SK-N-SH (cell line): ENCODE measurements at regions not wholly inside any gene's neighbourhood (a gene's known extent, or its start where the extent isn't known, plus 50 kb on each side); places are given as distances from the start of the nearest gene placed in this dataset.

Source experiments
- CTCF ChIA-PET: fragments of 300-600, 350-600 bp; formaldehyde crosslinking; extraction: SDS; loops from one replicate; lab custom pipeline; 2021; lab: Yijun Ruan, JAX
- POLR2A ChIA-PET: fragments of 350-600 bp; sonication (Branson Sonifier 250); formaldehyde crosslinking; extraction: SDS; loops from one replicate; lab custom pipeline; 2020; ENCODE audit warnings: antibody characterized with exemption, inconsistent platforms; lab: Yijun Ruan, JAX
- DNase-seq: peaks from one replicate; pipeline ENCODE4 v3.0.0; 2012
- H2AFZ ChIP-seq: fragments of 200-600 bp; sonication (generic); 2 replicates; pipeline ENCODE4 v1.8.1; 2016; ENCODE audit warnings: antibody characterized with exemption, mild to moderate bottlenecking, low read depth
- H3F3A ChIP-seq: fragments of 200-600 bp; sonication (generic); replicated peaks from 2 replicates; pipeline ENCODE3; 2016; ENCODE audit warnings: antibody characterized with exemption, mild to moderate bottlenecking; ENCODE audit not compliant: insufficient read depth
- H3K27ac ChIP-seq, 2 experiments: fragments of 200-500 bp in 1 of 2; fragments of 200-600 bp in 1 of 2; sonication (Bioruptor generic) in 1 of 2; sonication (generic), shearing (Covaris generic) in 1 of 2; 2 replicates each; pipeline versions ENCODE4 v1.5.1 to v1.6.1; 2014 to 2016; ENCODE audit warnings: low read depth in 2 of 2, inconsistent platforms in 1 of 2, low read length in 1 of 2, mild to moderate bottlenecking in 1 of 2, mixed read lengths in 1 of 2
- H3K27me3 ChIP-seq: fragments of 200-600 bp; sonication (generic), shearing (Covaris generic); 2 replicates; pipeline ENCODE4 v1.6.1; 2016; ENCODE audit warnings: mixed run types; ENCODE audit not compliant: insufficient read depth
- H3K36me3 ChIP-seq, 2 experiments: fragments of 200-500 bp in 1 of 2; fragments of 200-600 bp in 1 of 2; sonication (Bioruptor generic) in 1 of 2; sonication (generic) in 1 of 2; replicated peaks in 1 of 2; 2 replicates each; pipeline versions ENCODE3 to v1.5.1; 2014 to 2016; ENCODE audit warnings: low read length in 1 of 2, mild to moderate bottlenecking in 1 of 2; ENCODE audit not compliant: insufficient read depth in 2 of 2, control insufficient read depth in 1 of 2
- H3K4me1 ChIP-seq, 2 experiments: fragments of 200-500 bp in 1 of 2; fragments of 200-600 bp in 1 of 2; sonication (Bioruptor generic) in 1 of 2; sonication (generic), shearing (Covaris generic) in 1 of 2; 2 replicates each; pipeline versions ENCODE4 v1.5.1 to v1.6.1; 2014 to 2016; ENCODE audit warnings: low read depth in 1 of 2, low read length in 1 of 2, mixed run types in 1 of 2; ENCODE audit not compliant: insufficient read depth in 2 of 2, control insufficient read depth in 1 of 2
- H3K4me2 ChIP-seq: fragments of 200-600 bp; sonication (generic), shearing (Covaris generic); 2 replicates; pipeline ENCODE4 v1.6.1; 2017; ENCODE audit warnings: mixed run types
- H3K4me3 ChIP-seq, 2 experiments: fragments of 200-500 bp in 1 of 2; fragments of 200-600 bp in 1 of 2; sonication (Bioruptor generic) in 1 of 2; sonication (generic), shearing (Covaris generic) in 1 of 2; 2 replicates each; pipeline versions ENCODE4 v1.5.1 to v1.8.1; 2014 to 2016; ENCODE audit warnings: low read depth in 2 of 2, inconsistent platforms in 1 of 2, low read length in 1 of 2, mild to moderate bottlenecking in 1 of 2, mixed read lengths in 1 of 2, moderate library complexity in 1 of 2
- H3K79me2 ChIP-seq: fragments of 200-600 bp; sonication (generic); 2 replicates; pipeline ENCODE4 v1.8.1; 2017; ENCODE audit warnings: mild to moderate bottlenecking; ENCODE audit not compliant: insufficient read depth
- H3K9ac ChIP-seq: fragments of 200-600 bp; sonication (generic); 2 replicates; pipeline ENCODE4 v1.6.1; 2017; ENCODE audit warnings: mixed run types
- H3K9me2 ChIP-seq: fragments of 200-600 bp; sonication (generic); 2 replicates; pipeline ENCODE4 v1.6.1; 2017; ENCODE audit warnings: mixed run types
- H3K9me3 ChIP-seq: fragments of 200-600 bp; sonication (generic); 2 replicates; pipeline ENCODE4 v1.6.1; 2017; ENCODE audit warnings: mixed run types, mild to moderate bottlenecking, moderate library complexity
- H4K20me1 ChIP-seq: fragments of 200-600 bp; sonication (generic); 2 replicates; pipeline ENCODE4 v1.6.1; 2017; ENCODE audit warnings: mild to moderate bottlenecking, mixed run types; ENCODE audit not compliant: insufficient read depth
- ELF1 ChIP-seq: IDR thresholded peaks from 2 replicates; pipeline ENCODE4 v1.4.0; 2012
- EP300 ChIP-seq, 2 experiments: IDR thresholded peaks; 2 replicates each; pipeline versions ENCODE4 v1.4.0 to v1.6.1; 2012; ENCODE audit warnings: borderline replicate concordance in 1 of 2, low read depth in 1 of 2, low read length in 1 of 2
- EZH2phosphoT487 ChIP-seq: fragments of 200-600 bp; sonication (generic); IDR thresholded peaks from 2 replicates; pipeline ENCODE4 v1.6.1; 2017; ENCODE audit warnings: low read depth, mixed run types, mild to moderate bottlenecking, antibody characterized with exemption, moderate library complexity, borderline replicate concordance
- FOSL2 ChIP-seq: IDR thresholded peaks from 2 replicates; pipeline ENCODE4 v1.4.0; 2012; ENCODE audit warnings: low read depth, mild to moderate bottlenecking, moderate library complexity, borderline replicate concordance
- FOXJ3 ChIP-seq: sonication (generic); formaldehyde crosslinking; IDR thresholded peaks from 2 replicates; pipeline ENCODE4 v1.5.1; 2020; ENCODE audit warnings: mild to moderate bottlenecking, missing genetic modification reagents
- FOXM1 ChIP-seq: IDR thresholded peaks from 2 replicates; pipeline ENCODE4 v1.4.0; 2012; ENCODE audit warnings: low read depth, mild to moderate bottlenecking
- MEF2A ChIP-seq: IDR thresholded peaks from 2 replicates; pipeline ENCODE4 v1.4.0; 2012; ENCODE audit warnings: low read depth, borderline replicate concordance
- MXI1 ChIP-seq: IDR thresholded peaks from 2 replicates; pipeline ENCODE4 v1.6.1; 2012; ENCODE audit warnings: mild to moderate bottlenecking, low read depth, low read length, improper control_type of control experiment
- NFIC ChIP-seq: IDR thresholded peaks from 2 replicates; pipeline ENCODE4 v1.4.0; 2012; ENCODE audit warnings: borderline replicate concordance
- POLR2AphosphoS5 ChIP-seq: IDR thresholded peaks from 2 replicates; pipeline ENCODE4 v1.6.1; 2012; ENCODE audit warnings: low read depth, low read length
- RXRA ChIP-seq: IDR thresholded peaks from 2 replicates; pipeline ENCODE4 v1.4.0; 2012; ENCODE audit warnings: low read depth, mild to moderate bottlenecking, borderline replicate concordance
- TEAD4 ChIP-seq: IDR thresholded peaks from 2 replicates; pipeline ENCODE4 v1.4.0; 2012; ENCODE audit warnings: mild to moderate bottlenecking, borderline replicate concordance; ENCODE audit not compliant: insufficient read depth
- YY1 ChIP-seq: IDR thresholded peaks from 2 replicates; pipeline ENCODE4 v1.4.0; 2012; ENCODE audit warnings: low read depth, mild to moderate bottlenecking
- TF ChIP-seq, protein P1 (sequence below): IDR thresholded peaks from 2 replicates; pipeline ENCODE4; 2012
- TF ChIP-seq, protein P2 (sequence below): fragments of 150-350 bp; IDR thresholded peaks from 2 replicates; pipeline ENCODE4 v1.6.1; 2016; ENCODE audit warnings: mild to moderate bottlenecking, low read depth, low read length
- TF ChIP-seq, protein P3 (sequence below): IDR thresholded peaks from 2 replicates; pipeline ENCODE4 v1.4.0; 2012; ENCODE audit warnings: low read depth, borderline replicate concordance
- TF ChIP-seq, protein P4 (sequence below): IDR thresholded peaks from 2 replicates; pipeline ENCODE4 v1.6.1; 2012; ENCODE audit warnings: mild to moderate bottlenecking, low read depth, low read length, moderate library complexity

- Histone ChIP-seq H3K4me1 (peaks cover 0 to 3% of the 10 kb centered on the region in 2 experiments; a peak in 2 of 4 replicates), H2AFZ (no peak overlapping the region), H3K4me3 (no peak overlapping the region), H4K20me1 (no peaks in the 10 kb centered on the region), H3K36me3 (no peaks in the 10 kb centered on the region), H3K79me2 (no peaks in the 10 kb centered on the region), H3F3A (no peaks in the 10 kb centered on the region), H3K27ac (no peak overlapping the region), H3K27me3 (no peaks in the 10 kb centered on the region), H3K4me2 (no peak overlapping the region), H3K9me2 (no peaks in the 10 kb centered on the region)
- DNase-seq = no peak
- POLR2A ChIA-PET = no interaction called here
- TF ChIP-seq, protein P1, sequence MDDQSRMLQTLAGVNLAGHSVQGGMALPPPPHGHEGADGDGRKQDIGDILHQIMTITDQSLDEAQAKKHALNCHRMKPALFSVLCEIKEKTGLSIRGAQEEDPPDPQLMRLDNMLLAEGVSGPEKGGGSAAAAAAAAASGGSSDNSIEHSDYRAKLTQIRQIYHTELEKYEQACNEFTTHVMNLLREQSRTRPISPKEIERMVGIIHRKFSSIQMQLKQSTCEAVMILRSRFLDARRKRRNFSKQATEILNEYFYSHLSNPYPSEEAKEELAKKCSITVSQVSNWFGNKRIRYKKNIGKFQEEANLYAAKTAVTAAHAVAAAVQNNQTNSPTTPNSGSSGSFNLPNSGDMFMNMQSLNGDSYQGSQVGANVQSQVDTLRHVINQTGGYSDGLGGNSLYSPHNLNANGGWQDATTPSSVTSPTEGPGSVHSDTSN = no peak
- no peak for TF ChIP-seq NFIC
- no peak for TF ChIP-seq EZH2phosphoT487
- TF ChIP-seq, protein P2, sequence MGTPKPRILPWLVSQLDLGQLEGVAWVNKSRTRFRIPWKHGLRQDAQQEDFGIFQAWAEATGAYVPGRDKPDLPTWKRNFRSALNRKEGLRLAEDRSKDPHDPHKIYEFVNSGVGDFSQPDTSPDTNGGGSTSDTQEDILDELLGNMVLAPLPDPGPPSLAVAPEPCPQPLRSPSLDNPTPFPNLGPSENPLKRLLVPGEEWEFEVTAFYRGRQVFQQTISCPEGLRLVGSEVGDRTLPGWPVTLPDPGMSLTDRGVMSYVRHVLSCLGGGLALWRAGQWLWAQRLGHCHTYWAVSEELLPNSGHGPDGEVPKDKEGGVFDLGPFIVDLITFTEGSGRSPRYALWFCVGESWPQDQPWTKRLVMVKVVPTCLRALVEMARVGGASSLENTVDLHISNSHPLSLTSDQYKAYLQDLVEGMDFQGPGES = no peak
- TF ChIP-seq EP300 (IDR thresholded peaks at IDR 0.05; ENCODE audit: borderline replicate concordance in 1 of 2, low read depth in 1 of 2, low read length in 1 of 2) = no peak
- TF ChIP-seq POLR2AphosphoS5 = no peak
- no peak for TF ChIP-seq MEF2A
- TF ChIP-seq, protein P3, sequence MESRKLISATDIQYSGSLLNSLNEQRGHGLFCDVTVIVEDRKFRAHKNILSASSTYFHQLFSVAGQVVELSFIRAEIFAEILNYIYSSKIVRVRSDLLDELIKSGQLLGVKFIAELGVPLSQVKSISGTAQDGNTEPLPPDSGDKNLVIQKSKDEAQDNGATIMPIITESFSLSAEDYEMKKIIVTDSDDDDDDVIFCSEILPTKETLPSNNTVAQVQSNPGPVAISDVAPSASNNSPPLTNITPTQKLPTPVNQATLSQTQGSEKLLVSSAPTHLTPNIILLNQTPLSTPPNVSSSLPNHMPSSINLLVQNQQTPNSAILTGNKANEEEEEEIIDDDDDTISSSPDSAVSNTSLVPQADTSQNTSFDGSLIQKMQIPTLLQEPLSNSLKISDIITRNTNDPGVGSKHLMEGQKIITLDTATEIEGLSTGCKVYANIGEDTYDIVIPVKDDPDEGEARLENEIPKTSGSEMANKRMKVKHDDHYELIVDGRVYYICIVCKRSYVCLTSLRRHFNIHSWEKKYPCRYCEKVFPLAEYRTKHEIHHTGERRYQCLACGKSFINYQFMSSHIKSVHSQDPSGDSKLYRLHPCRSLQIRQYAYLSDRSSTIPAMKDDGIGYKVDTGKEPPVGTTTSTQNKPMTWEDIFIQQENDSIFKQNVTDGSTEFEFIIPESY = no peak
- TF ChIP-seq, protein P4, sequence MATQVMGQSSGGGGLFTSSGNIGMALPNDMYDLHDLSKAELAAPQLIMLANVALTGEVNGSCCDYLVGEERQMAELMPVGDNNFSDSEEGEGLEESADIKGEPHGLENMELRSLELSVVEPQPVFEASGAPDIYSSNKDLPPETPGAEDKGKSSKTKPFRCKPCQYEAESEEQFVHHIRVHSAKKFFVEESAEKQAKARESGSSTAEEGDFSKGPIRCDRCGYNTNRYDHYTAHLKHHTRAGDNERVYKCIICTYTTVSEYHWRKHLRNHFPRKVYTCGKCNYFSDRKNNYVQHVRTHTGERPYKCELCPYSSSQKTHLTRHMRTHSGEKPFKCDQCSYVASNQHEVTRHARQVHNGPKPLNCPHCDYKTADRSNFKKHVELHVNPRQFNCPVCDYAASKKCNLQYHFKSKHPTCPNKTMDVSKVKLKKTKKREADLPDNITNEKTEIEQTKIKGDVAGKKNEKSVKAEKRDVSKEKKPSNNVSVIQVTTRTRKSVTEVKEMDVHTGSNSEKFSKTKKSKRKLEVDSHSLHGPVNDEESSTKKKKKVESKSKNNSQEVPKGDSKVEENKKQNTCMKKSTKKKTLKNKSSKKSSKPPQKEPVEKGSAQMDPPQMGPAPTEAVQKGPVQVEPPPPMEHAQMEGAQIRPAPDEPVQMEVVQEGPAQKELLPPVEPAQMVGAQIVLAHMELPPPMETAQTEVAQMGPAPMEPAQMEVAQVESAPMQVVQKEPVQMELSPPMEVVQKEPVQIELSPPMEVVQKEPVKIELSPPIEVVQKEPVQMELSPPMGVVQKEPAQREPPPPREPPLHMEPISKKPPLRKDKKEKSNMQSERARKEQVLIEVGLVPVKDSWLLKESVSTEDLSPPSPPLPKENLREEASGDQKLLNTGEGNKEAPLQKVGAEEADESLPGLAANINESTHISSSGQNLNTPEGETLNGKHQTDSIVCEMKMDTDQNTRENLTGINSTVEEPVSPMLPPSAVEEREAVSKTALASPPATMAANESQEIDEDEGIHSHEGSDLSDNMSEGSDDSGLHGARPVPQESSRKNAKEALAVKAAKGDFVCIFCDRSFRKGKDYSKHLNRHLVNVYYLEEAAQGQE = no peak
- no peak for TF ChIP-seq YY1
- no peak for TF ChIP-seq RXRA
- no peak for TF ChIP-seq TEAD4
- no peak for TF ChIP-seq FOXJ3 (CRISPR knock-in tag)
- TF ChIP-seq MXI1 = no peak
- no peak for TF ChIP-seq FOSL2
- TF ChIP-seq ELF1 = no peak
- no peak for TF ChIP-seq FOXM1
- TF ChIP-seq, all 33 proteins: peak for 0
- Histone ChIP-seq H3K9ac (no peak overlapping the region), H3K9me3 (no peaks in the 10 kb centered on the region)
- CTCF ChIA-PET = no interaction called here
These were observed 601.1 kb downstream of the ARL4A start for GRCh38 chr7:13288516-13288915.
